GM18511 (cell line): ENCODE measurements at regions not wholly inside any gene's neighbourhood (a gene's known extent, or its start where the extent isn't known, plus 50 kb on each side); places are given as distances from the start of the nearest gene placed in this dataset.
"Not testable (repeated sequence)": the region's sequence is repeated elsewhere in the genome, so short reads cannot be mapped to it uniquely, and the experiment has no call there.

ENCODE experiments used
- ATAC-seq: cut with Tn5 transposase; IDR thresholded peaks from one replicate; pipeline ENCODE4 v1.9.1; 2021; ENCODE audit warnings: mild to moderate bottlenecking, moderate library complexity; ENCODE audit not compliant: unreplicated experiment

DNA sequence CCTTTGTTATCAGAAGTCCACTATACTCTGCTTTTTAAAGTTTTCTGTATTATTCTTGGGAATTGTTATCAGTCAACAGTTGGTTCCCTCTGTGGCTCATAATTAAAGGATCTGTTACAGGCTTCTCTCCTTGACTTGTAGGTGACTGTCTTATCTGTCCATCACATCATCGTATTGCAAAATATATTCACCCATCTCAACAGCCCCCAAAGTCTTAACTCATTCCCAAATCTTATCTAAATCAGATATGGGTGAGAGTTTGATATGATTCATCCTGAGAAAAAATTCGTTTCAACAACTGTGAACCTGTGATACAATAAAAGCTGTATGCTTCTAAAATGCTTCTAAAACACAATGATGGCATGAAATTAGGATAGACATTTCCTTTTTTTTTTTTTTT, 1245.6 kb upstream of the RAG2 start:
- ATAC-seq: no peak

DNA sequence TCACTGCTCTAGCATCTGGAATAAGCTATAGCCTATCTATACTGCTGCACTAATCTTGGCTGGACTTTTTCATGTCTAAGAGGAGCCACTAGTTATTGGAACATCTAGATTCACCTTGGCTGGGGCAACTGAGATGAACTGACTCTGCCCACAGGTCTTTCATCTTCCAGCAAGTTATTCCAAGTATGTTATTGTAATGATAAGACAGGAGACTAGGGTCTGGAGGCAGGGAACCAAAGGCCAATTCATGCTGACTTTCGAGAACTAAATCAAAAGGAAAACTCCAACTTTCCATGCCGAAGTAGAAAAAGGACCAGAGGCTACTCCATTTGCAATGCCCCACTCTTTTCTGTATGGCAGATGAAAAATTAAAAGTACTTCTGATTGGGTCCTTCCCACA, 1243.0 kb upstream of the RAG2 start:
- ATAC-seq: no peak

DNA sequence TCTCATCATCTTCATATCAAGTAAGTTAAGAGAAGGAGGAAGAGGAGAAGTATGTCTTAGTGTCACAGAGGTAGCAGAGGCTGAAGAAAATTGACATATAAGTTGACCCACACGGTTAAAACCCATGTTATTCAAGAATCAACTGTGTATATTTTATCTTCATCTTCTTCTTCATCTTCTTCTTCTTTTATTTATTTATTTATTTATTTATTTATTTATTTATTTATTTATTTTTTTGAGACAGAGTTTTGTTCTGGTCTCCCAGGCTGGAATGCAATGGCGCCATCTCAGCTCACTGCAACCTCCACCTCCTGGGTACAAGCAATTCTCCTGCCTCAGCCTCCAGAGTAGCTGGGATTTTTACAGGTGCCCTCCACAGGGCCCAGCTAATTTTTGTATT, 1242.3 kb upstream of the RAG2 start:
- not testable (repeated sequence) for ATAC-seq

DNA sequence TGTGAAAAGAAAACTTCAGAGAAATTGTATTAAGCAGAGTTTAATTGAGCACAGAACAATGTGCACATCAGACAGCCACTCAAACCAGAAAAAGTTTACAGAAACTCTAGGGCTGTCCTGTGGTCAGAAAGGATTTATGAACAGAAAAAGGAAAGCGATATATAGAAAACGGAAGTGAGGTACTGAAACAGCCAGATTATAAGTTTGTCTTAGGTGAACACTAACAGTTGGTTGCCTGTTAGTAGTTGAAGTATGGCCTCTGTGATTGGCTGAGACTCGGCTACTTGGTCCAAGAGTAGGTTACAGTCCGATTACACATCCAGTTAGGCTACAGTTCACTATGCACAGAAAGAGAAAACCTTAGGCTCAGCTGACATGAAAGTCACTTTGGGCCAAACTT, 1232.5 kb upstream of the RAG2 start:
- no peak for ATAC-seq

DNA sequence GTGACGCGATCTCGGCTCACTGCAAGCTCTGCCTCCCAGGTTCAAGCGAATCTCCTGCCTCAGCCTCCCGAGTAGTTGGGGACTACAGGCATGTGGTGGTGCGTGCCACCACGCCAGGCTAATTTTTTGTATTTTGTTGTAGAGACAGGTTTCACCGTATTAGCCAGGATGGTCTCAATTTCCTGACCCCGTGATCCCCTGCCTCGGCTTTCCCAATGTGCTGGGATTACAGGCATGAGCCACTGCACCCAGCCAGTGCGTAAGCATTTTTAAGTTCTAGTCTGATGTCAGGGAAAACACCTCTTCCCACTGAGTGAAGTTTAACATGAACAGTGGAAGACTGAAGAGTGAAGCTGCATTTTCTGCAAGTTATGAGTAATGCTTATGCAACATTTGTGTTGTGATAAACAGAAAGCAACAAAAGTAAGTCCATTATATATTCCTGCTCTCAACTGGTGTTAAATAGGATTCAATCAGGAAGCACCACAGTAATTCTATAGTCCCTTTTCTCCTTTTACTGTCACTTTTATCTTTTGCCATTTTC, 1219.8 kb upstream of the RAG2 start:
- ATAC-seq: no peak

DNA sequence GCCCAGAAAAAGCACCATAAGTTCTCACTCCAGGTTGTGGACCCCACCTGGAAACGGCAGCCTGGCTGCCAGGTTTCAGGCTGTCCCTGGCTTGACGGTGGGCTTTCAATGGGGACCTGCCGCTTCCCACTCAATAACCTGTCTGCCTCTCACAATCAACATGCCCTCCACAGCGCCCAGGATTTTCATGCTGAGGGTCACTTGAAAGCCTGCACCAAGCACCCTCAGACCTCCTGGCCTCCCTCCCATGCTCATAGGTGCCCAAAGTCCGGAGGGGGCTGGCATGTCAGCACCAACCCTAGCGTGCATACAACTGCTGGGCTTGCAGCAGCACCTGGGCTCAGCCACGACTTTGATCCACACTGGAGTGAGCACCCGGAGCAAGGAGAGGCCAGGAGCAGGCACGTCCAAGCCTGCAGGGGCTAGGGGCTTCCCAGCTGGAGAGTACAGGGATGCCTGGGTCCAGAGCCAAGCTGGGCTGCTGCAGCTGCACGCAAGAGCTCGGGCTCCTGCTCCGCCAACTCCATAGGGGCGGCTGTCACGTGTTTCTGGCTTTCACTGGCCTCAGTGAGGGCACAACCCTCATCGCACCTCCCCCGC, 1214.3 kb upstream of the RAG2 start:
- no peak for ATAC-seq

DNA sequence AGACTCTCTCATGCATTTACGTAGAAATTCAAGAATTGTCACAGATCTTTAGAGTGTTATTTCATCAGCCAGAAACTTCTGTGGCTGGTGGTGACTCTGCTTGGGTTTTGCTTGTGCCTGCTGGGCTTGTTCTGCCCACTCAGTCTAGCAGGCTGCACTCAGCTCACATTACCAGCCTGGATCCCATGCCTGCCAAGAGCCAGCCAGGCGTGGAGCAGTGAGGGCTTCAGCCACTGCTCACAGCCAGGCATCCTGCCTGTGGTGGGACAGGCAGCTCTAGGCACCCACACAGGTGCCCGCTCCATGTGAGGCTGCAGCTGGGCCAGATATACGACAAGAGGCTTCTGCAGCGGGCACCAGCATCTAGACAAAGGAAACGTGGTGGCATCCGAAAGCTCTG, 1213.3 kb upstream of the RAG2 start:
- ATAC-seq: no peak

DNA sequence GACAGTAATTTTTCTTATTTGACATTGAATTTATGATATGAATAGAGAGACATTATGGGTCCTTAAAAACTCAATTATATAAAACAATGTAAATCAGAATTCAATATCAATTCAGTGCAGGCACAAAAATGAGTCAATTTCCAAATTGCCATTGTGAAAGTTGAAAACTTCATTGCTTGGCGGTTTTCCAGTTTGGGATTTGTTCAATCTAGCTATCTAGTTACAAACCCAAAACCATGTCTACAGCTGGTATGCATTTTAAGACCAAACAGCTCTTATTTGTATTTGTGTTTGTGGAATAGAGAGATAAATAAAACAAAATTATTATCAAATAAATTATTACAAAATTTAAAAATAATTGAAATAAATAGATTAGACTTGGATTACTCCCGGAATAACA, 1206.6 kb upstream of the RAG2 start:
- no peak for ATAC-seq

DNA sequence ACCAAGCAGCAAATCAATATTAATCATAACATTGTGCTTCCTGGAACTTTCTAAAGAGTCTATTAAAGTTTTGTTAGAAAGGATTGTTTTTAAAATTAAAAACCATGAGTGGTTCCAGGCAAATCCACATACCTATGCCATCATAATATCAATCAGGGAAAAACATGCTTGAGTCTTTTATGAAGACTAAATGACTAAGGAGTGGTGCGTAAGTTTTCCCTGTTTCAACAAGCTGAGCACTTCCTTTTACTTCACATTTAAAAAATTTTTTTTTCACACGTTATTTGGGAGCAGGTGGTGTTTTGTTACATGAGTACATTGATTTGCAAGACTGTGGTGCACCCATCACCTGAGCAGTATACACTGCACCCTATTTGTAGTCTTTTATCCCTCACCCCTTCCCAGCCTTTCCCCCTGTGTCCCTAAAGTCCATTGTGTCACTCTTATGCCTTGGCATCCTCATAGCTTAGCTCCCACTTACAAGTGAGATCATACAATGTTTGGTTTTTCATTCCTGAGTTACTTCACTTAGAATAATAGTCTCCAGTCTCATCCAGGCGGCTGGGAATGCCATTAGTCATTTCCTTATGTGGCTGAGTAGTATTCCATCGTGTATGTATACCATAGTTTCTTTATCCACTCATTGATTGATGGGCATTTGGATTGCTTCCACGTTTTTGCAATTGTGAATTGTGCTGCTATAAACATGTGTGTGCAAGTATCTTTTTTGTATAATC, 1190.3 kb upstream of the RAG2 start:
- no peak for ATAC-seq

DNA sequence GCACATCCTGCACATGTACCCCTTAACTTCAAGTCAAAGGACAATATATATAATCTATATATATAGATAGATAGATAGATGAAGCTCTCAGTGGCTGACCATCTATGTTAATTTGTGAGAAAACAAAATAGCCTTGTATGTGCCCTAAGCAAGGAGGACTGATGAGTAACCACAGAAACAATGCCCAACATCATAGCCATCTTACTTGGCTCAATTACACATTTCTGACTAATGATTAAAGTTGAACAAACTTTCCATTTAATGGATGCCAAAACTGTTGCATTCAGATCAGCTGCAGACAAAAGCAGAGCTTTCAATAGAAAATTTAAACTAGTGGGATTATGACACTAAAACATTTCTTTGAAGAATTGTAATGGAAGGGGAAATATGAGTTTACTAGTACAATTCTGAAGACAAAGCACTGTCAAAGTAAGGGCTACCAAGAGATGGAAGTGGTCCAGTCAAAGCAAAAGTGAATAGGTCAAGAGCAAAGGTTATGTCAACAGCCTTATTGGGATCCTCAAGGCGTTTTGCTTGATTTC, 1188.2 kb upstream of the RAG2 start:
- no peak for ATAC-seq

DNA sequence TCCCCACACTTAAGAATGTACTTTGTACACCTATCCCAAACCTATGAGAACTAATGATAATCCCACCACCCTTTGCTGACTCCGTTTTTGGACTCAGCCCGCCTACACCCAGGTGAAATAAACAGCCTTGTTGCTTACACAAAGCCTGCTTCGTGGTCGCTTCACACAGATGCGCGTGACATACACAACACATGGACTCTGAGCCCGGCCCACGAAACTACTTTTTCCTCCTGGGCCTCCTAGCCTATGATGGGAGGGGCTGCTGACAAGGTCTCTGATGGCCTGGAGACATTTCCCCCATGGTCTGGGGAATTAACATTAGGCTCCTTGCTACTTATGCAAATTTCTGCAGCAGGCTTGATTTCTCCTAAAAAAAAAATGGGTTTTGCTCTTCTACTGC, 1176.4 kb upstream of the RAG2 start:
- ATAC-seq: no peak

DNA sequence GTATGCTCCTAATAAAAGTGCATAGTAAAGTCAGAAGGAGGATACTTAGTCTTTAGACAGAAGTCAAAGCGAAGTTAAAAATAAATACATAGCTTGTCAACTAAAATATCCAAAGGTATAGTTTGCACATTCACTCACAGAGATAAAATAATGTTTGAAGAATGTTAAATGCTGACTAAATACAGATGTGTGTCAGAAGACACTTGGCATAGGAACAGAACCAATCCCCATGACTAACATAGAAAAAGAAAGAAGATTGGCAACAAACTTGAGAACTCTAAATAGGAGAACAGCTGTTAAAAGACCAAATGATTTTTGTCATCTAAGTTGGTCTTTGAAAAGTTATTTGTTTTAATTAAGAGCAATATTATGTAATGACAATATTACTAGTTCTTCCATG, 1172.1 kb upstream of the RAG2 start:
- no peak for ATAC-seq

DNA sequence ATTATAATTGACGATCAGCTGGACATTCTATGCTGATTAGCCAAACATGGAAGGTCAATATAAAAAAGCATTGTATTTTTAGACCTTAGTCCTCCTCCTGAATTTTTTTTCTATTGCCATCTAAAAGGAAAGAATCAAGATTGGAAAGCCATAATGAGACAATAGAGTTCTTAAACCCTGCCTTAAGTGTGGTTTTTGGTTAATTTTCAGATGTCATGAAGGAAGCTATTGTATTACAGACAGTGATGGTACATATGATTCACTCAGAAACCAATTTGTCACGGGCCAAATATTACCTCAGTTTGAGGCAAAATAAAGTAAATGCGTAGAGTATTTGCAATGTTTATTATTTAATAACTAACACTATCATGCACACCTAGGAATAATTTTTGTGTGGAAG, 1164.0 kb upstream of the RAG2 start:
- no peak for ATAC-seq

DNA sequence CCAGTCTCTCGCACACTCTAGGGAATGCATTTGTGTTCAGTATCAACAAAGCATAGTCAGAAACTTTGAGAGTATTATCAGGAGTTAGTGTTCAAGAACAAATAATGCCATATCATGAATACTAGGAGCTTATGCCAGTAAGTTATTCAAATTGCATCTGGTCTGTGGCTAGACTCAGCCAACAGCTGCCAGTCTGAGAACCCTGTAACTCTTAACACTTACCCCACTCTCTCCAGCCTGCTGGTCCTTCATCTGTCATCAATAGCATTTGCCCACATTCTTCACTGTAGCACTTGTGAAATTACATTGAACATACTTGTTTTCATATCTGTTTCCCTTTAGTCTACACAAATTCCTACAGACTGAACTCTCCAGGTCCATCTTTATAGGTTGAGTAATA, 1157.5 kb upstream of the RAG2 start:
- ATAC-seq: no peak

DNA sequence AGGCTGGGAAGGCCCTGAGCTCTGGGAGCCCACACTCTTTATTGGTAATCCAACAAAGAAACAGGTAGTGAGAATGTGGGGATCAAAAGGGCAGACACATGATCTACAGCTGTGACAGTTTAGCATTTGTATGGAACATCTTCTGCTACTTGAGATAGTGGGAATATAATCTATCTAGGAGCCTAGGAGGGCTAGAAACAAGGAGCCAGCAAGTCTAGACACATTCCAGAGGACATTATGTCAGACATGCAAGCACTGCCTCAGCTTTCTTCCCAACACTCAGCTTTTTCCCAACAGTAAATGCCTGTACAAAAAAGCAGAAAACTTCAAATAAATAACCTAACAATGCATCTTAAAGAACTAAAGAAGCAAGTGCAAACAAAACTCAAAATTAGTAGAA, 1150.6 kb upstream of the RAG2 start:
- ATAC-seq: no peak

DNA sequence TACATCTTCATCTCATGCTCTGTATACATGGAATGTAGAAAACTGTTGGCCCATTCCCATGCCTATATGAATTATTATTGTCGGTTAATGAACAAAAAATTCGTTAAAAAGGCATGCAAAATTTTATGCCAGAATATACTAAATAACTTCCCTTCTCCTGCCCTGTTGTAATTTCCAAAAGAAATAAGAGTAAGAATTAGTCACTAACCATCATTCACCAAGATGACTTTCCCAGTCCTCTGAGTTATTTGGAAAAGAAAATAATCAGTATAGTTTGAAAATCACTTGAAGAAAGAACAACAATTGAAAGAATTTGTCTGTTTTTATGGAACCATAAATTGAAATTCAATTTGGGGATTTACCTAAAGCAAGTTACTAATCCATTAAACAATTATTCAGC, 1149.1 kb upstream of the RAG2 start:
- no peak for ATAC-seq

DNA sequence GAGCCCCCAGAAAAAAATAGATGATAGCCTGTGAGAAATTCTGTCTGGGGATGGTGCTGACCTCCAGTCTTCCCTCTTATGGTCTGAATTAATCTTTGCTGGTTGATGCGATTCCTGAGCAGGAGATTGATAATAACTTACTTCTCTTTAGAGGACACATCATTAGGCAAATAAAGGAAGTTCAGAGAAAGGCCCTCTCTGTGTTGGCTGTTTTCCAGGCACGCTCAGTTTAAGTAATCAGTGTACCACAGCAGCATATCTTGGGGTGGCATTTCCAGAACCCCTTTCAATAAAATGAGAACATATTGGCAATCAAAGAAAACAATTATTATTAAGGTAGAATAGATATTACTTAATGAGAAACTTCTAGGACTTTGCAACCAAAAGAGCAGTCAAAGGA, 1129.3 kb upstream of the RAG2 start:
- ATAC-seq: no peak

DNA sequence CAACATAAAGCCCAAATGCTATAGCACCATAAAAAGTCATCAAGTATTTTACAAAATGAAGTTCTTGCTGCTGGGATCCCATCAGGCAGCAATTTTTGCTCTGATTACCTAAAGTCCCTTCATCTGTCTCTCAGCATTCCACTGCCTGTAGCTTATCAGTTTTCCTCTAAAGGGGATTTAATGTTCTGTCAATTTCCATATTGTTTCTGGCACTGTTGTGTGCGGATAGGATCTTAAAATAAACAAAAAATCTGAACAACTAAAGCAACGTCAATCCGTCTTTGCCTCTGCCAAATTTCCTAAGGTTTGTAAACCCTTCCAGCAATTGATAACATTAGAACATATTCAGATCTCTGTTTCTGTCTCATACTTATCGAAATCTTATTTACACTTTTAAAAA, 1126.3 kb upstream of the RAG2 start:
- ATAC-seq: no peak

DNA sequence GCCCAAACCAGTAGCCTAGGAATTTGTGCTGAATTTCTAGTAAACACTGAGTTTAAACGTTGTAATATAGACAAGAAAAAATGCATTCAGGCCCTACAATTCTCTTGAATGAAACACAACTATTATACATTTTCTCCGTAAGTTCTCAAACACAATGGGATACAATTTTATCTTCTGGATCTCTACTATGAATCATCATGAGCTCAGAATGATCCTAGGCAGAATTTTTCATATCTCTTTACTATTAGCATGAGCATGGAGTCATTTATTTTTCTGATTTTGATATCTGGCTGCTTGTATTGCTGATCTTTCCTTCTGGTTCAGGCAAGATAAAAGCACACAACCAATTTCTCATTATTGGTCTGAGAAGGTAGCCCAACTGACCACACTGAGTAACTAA, 1123.4 kb upstream of the RAG2 start:
- no peak for ATAC-seq

DNA sequence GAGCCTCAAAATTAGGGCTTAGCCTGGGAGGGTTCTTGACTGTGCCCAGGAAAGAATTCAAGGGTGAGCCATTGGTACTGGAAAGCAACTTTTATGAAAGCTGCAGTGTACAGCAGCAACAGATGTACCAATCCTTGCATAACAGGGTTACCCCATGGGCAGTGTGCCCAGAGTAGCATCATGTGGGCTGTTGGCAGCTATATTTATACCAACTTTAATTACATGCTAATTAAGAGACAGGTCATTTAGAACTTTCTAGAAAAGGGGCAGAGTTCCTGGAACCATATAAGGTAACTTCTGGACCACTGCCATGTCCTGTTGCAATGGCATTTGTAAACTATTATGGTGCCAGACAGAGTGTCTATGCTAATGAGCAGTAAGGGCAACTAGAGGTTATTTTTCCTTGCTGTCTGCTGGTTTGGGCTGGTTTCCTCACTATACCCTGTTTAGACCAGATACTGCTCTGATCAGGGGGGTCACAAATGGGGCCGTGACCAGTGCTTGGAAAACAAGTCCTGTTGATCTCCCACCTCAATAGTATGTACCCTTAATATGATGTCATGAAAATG, 1120.5 kb upstream of the RAG2 start:
- no peak for ATAC-seq

DNA sequence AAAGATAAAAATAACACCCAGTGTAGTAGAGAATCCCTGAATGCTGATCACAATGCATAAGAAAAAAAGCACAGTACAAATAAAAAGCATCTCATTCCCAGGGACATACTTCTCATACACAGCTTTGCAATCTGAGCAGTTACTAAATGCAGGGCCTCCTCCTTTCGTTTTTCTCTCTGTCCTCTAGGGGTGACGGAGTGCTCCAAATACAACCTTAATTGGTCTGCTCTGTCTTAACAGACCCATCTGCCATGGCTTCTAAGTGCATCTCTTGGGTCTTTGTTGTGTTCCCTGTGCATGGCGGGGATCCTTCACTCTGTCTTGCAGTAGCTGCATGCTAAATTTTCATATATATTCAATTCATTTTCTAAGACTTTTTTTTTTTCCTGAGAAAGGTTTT, 1114.2 kb upstream of the RAG2 start:
- no peak for ATAC-seq

DNA sequence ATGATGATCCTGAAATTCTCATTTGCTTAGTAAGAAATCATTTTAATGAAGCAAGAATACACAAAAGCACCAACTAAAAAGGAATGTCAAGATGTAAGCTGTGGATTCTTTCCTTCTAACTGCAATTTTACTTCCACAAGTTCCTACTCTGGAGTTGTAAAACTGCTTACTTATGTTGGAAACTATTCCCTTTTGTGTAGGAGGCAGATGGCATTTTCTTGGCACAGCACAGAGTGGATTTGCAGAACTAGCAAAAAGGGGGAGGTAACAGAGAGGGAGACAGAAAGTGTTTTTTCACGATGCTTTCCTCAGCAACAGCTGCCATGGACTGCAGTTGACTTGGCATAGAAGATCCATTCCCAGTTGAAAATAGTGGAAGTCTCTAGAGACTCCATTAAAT, 1112.0 kb upstream of the RAG2 start:
- no peak for ATAC-seq
